B cell (primary cell): ENCODE measurements at regions not wholly inside any gene's neighbourhood (a gene's known extent, or its start where the extent isn't known, plus 50 kb on each side); places are given as distances from the start of the nearest gene placed in this dataset.

Source experiments
- ATAC-seq: fragments of 200-7000 bp; cut with Tn5 transposase; one replicate; pipeline ENCODE4 v1.10.0; 2021; ENCODE audit warnings: low read depth, mild to moderate bottlenecking, moderate number of reproducible peaks, moderate library complexity
- CTCF ChIA-PET: fragments of 350-600 bp; sonication (Branson Sonifier 250); formaldehyde crosslinking; loops from one replicate; lab custom pipeline; 2021; ENCODE audit warnings: antibody characterized with exemption, inconsistent platforms; lab: Charles Lee
- POLR2A ChIA-PET: fragments of 350-600 bp; sonication (Branson Sonifier 250); formaldehyde crosslinking; loops from one replicate; lab custom pipeline; 2021; ENCODE audit warnings: antibody characterized with exemption; lab: Charles Lee
- DNase-seq: peaks from one replicate; pipeline ENCODE4 v3.0.0; 2013
- H2AFZ ChIP-seq: 2 replicates; pipeline ENCODE4 v1.6.1; 2012; ENCODE audit warnings: mild to moderate bottlenecking, low read depth, low read length; ENCODE audit not compliant: insufficient read depth, poor library complexity, severe bottlenecking
- H3K27ac ChIP-seq, 2 donors: 1 replicate in 1 of 2; 2 replicates in 1 of 2; pipeline ENCODE4 v1.5.1; 2012 to 2013; ENCODE audit warnings: low read length in 2 of 2, mild to moderate bottlenecking in 2 of 2, moderate library complexity in 1 of 2
- H3K27me3 ChIP-seq, 4 experiments: fragments of 200-600 bp in 1 of 4; sonication (generic) in 1 of 4; replicated peaks in 1 of 4; 1 replicate in 2 of 4; 2 replicates in 2 of 4; pipeline versions ENCODE4 v1.6.1 to v1.7.0; 2013 to 2016; ENCODE audit warnings: low read length in 3 of 4, mild to moderate bottlenecking in 2 of 4, mixed read lengths in 1 of 4, moderate library complexity in 1 of 4; ENCODE audit not compliant: insufficient read depth in 4 of 4, control insufficient read depth in 3 of 4; ENCODE audit errors: control extremely low read depth in 1 of 4
- H3K36me3 ChIP-seq, 2 experiments: replicated peaks in 1 of 2; 1 replicate in 1 of 2; 2 replicates in 1 of 2; pipeline versions ENCODE4 v1.6.1 to v1.7.1; 2013; ENCODE audit warnings: low read length in 1 of 2; ENCODE audit not compliant: insufficient read depth in 2 of 2, control insufficient read depth in 1 of 2; ENCODE audit errors: control extremely low read depth in 1 of 2, extremely low read depth in 1 of 2
- H3K4me1 ChIP-seq, 2 donors: fragments of 200-600 bp in 1 of 2; sonication (generic) in 1 of 2; 1 replicate in 1 of 2; 2 replicates in 1 of 2; pipeline versions ENCODE4 v1.5.1 to v1.6.1; 2013 to 2017; ENCODE audit warnings: low read length in 2 of 2; ENCODE audit not compliant: control insufficient read depth in 2 of 2, insufficient read depth in 2 of 2
- H3K4me2 ChIP-seq: replicated peaks from 2 replicates; pipeline ENCODE3; 2012; ENCODE audit warnings: mild to moderate bottlenecking, low read depth, low read length; ENCODE audit not compliant: poor library complexity, severe bottlenecking
- H3K4me3 ChIP-seq, 5 experiments: fragments of 200-600 bp in 1 of 5; sonication (generic) in 1 of 5; 1 replicate in 3 of 5; 2 replicates in 2 of 5; pipeline versions ENCODE4 v1.5.1 to v1.7.0; 2011 to 2016; ENCODE audit warnings: low read length in 4 of 5, mild to moderate bottlenecking in 4 of 5, low read depth in 2 of 5, control low read depth in 1 of 5, moderate library complexity in 1 of 5; ENCODE audit not compliant: insufficient read depth in 1 of 5; ENCODE audit errors: control extremely low read depth in 1 of 5, extremely low read depth in 1 of 5
- H3K79me2 ChIP-seq: fragments of 200-600 bp; sonication (generic); one replicate; pipeline ENCODE4 v1.6.0; 2016; ENCODE audit warnings: low read length; ENCODE audit not compliant: control insufficient read depth, insufficient read depth
- H3K9ac ChIP-seq: fragments of 200-600 bp; sonication (generic); 2 replicates; pipeline ENCODE4 v1.6.1; 2017; ENCODE audit warnings: mild to moderate bottlenecking, low read length, moderate library complexity
- H3K9me3 ChIP-seq, 3 donors: one replicate each; pipeline versions ENCODE4 v1.6.1 to v1.7.1; 2013; ENCODE audit warnings: low read length in 2 of 3; ENCODE audit not compliant: control insufficient read depth in 2 of 3, insufficient read depth in 1 of 3; ENCODE audit errors: control extremely low read depth in 1 of 3
- H4K20me1 ChIP-seq: 2 replicates; pipeline ENCODE4 v1.6.0; 2012; ENCODE audit warnings: mild to moderate bottlenecking, low read length; ENCODE audit not compliant: insufficient read depth, control insufficient read depth, poor library complexity, severe bottlenecking
- H3K27ac Mint-ChIP-seq: one replicate; pipeline ENCODE4 v1.8.0; 2021; ENCODE audit warnings: mixed read lengths
- H3K27me3 Mint-ChIP-seq: one replicate; pipeline ENCODE4 v1.8.0; 2021; ENCODE audit warnings: mixed read lengths
- H3K4me1 Mint-ChIP-seq: one replicate; pipeline ENCODE4 v1.8.0; 2021; ENCODE audit warnings: mixed read lengths
- H3K4me3 Mint-ChIP-seq: one replicate; pipeline ENCODE4 v1.8.0; 2021; ENCODE audit warnings: mixed read lengths
- H3K9me3 Mint-ChIP-seq: one replicate; pipeline ENCODE4 v1.8.0; 2022; ENCODE audit warnings: mixed read lengths; ENCODE audit not compliant: insufficient read depth
- EZH2 ChIP-seq: IDR thresholded peaks from 2 replicates; pipeline ENCODE4 v1.6.1; 2012; ENCODE audit warnings: borderline replicate concordance, low read depth, mild to moderate bottlenecking, moderate library complexity, low read length; ENCODE audit not compliant: insufficient read depth, poor library complexity, severe bottlenecking
- WGBS: methylation state at CpG from one replicate; pipeline ENCODE4 v1.1.5; 2013; ENCODE audit warnings: missing lambda C conversion rate; ENCODE audit not compliant: insufficient coverage; 5-methylcytosine and 5-hydroxymethylcytosine counted together
- intact Hi-C: fragments of 100-400 bp; cut with micrococcal nuclease; formaldehyde crosslinking; loops from one replicate; pipeline ENCODE4 v1.10.0; 2022
- TF ChIP-seq, protein P1 (sequence below): fragments of 200-600 bp; IDR thresholded peaks from one replicate; pipeline ENCODE4 v1.8.0; 2022; ENCODE audit warnings: antibody characterized with exemption, mild to moderate bottlenecking

DNA sequence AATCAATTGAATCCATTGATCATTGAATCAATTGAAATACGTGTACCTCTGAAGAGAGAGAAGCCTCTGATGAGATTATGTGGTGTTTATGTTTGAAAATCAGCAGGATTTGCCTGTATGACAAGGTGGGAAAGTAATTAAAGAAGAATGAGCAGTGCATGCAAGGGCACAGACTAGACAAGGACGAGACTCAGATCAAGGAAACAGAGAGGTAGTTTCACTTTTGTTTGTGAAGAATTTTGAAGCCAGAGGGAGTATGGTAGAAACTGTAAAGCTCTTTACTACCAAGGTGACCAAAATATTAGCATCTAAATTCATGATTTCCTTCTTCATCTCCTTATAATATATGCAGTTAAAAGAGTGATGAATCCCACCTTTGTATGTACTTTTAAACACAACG, 1830.0 kb upstream of the IGFBP7 start:
- Mint-ChIP-seq H3K27ac (no peak overlapping the region), H3K27me3 (no peaks in the 10 kb centered on the region), H3K4me1 (no peaks in the 10 kb centered on the region), H3K9me3 (no peaks in the 10 kb centered on the region), H3K4me3 (no peak overlapping the region)
- peaks cover 0 to 1% (median 0%) of the 10 kb centered on the region in 3 donors for H3K9me3 ChIP-seq
- H3K4me1 ChIP-seq: no peaks in the 10 kb centered on the region
- DNase-seq (no peak), ATAC-seq (no peak)
- no peak for TF ChIP-seq EZH2
- TF ChIP-seq, protein P1, sequence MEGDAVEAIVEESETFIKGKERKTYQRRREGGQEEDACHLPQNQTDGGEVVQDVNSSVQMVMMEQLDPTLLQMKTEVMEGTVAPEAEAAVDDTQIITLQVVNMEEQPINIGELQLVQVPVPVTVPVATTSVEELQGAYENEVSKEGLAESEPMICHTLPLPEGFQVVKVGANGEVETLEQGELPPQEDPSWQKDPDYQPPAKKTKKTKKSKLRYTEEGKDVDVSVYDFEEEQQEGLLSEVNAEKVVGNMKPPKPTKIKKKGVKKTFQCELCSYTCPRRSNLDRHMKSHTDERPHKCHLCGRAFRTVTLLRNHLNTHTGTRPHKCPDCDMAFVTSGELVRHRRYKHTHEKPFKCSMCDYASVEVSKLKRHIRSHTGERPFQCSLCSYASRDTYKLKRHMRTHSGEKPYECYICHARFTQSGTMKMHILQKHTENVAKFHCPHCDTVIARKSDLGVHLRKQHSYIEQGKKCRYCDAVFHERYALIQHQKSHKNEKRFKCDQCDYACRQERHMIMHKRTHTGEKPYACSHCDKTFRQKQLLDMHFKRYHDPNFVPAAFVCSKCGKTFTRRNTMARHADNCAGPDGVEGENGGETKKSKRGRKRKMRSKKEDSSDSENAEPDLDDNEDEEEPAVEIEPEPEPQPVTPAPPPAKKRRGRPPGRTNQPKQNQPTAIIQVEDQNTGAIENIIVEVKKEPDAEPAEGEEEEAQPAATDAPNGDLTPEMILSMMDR: no peak
- ChIA-PET POLR2A (no interaction called here), CTCF (no interaction called here)
- H2AFZ ChIP-seq: no peak overlapping the region
- H3K4me3 ChIP-seq: no peak overlapping the region
- intact Hi-C loops: no loop called here
- no peaks in the 10 kb centered on the region for H3K27me3 ChIP-seq
- no peaks in the 10 kb centered on the region for H3K79me2 ChIP-seq
- H3K36me3 ChIP-seq: no peaks in the 10 kb centered on the region
- no peak overlapping the region for H3K4me2 ChIP-seq
- H3K27ac ChIP-seq: no peak overlapping the region
- no peaks in the 10 kb centered on the region for H4K20me1 ChIP-seq
- WGBS: 50% methylated on average over 2 of the region's 3 CpGs
- H3K9ac ChIP-seq: no peak overlapping the region

GRCh38 chr4:58941286-58941685, 1831.1 kb upstream of the IGFBP7 start:
- Histone ChIP-seq H3K79me2 (no peaks in the 10 kb centered on the region), H3K4me2 (no peak overlapping the region), H3K9me3 (peaks cover 0 to 1% (median 0%) of the 10 kb centered on the region in 3 donors), H3K4me3 (no peak overlapping the region), H3K36me3 (no peaks in the 10 kb centered on the region), H3K4me1 (no peaks in the 10 kb centered on the region), H3K27ac (no peak overlapping the region), H3K27me3 (no peaks in the 10 kb centered on the region), H3K9ac (no peak overlapping the region), H4K20me1 (no peaks in the 10 kb centered on the region), H2AFZ (no peak overlapping the region)
- CTCF ChIA-PET: no interaction called here
- TF ChIP-seq, protein P1: no peak
- no peak for TF ChIP-seq EZH2
- H3K27ac Mint-ChIP-seq: no peak overlapping the region
- H3K9me3 Mint-ChIP-seq: no peaks in the 10 kb centered on the region
- no peaks in the 10 kb centered on the region for H3K4me1 Mint-ChIP-seq
- no peak overlapping the region for H3K4me3 Mint-ChIP-seq
- DNase-seq: no peak
- intact Hi-C loops: no loop called here
- no peaks in the 10 kb centered on the region for H3K27me3 Mint-ChIP-seq
- ATAC-seq: no peak
- no CpG with 5 or more reads among the region's 1 CpG for whole genome bisulfite sequencing
- POLR2A ChIA-PET: no interaction called here
